KMS-11 (cell line): ENCODE measurements at regions not wholly inside any gene's neighbourhood (a gene's known extent, or its start where the extent isn't known, plus 50 kb on each side); places are given as distances from the start of the nearest gene placed in this dataset.

ENCODE experiments used
- H2AFZ ChIP-seq: fragments of 200-600 bp; sonication (generic); 2 replicates; pipeline ENCODE4 v1.6.1; 2016; ENCODE audit warnings: antibody characterized with exemption, mixed run types, low read depth
- H3K27ac ChIP-seq: fragments of 200-600 bp; sonication (generic); 2 replicates; pipeline ENCODE4 v1.6.1; 2016; ENCODE audit warnings: mild to moderate bottlenecking, mixed run types
- H3K27me3 ChIP-seq: fragments of 200-600 bp; sonication (generic); 2 replicates; pipeline ENCODE4 v1.6.1; 2017; ENCODE audit warnings: mild to moderate bottlenecking, low read depth, mixed run types, moderate library complexity; ENCODE audit not compliant: insufficient read depth
- H3K36me3 ChIP-seq: fragments of 200-600 bp; sonication (generic); 2 replicates; pipeline ENCODE4 v1.6.1; 2017; ENCODE audit warnings: mild to moderate bottlenecking, mixed run types; ENCODE audit not compliant: insufficient read depth
- H3K4me1 ChIP-seq: fragments of 200-600 bp; sonication (generic); 2 replicates; pipeline ENCODE4 v1.6.1; 2016; ENCODE audit warnings: mild to moderate bottlenecking, low read depth, mixed run types; ENCODE audit not compliant: poor library complexity, severe bottlenecking
- H3K4me2 ChIP-seq: fragments of 200-600 bp; sonication (generic); 2 replicates; pipeline ENCODE4 v1.7.0; 2016; ENCODE audit warnings: mild to moderate bottlenecking, mixed run types
- H3K4me3 ChIP-seq: fragments of 200-600 bp; sonication (generic); IDR thresholded peaks from 2 replicates; pipeline ENCODE4 v1.6.1; 2017; ENCODE audit warnings: low read depth, low read length, mixed read lengths; ENCODE audit not compliant: insufficient read depth
- H3K79me2 ChIP-seq: fragments of 200-600 bp; sonication (generic); 2 replicates; pipeline ENCODE4 v1.6.1; 2016; ENCODE audit warnings: low read depth, mixed run types; ENCODE audit not compliant: insufficient read depth
- H3K9ac ChIP-seq: fragments of 200-600 bp; sonication (generic); 2 replicates; pipeline ENCODE4 v1.6.1; 2016; ENCODE audit warnings: mild to moderate bottlenecking, mixed run types
- H4K20me1 ChIP-seq: fragments of 200-600 bp; sonication (generic); 2 replicates; pipeline ENCODE4 v1.6.1; 2016; ENCODE audit warnings: mild to moderate bottlenecking, mixed run types; ENCODE audit not compliant: insufficient read depth
- CTCF ChIP-seq: fragments of 200-600 bp; sonication (generic); conservative IDR thresholded peaks from 2 replicates; pipeline ENCODE4 v1.6.1; 2017; ENCODE audit warnings: low read depth, mild to moderate bottlenecking, antibody characterized with exemption, low read length, moderate library complexity, mixed read lengths

GRCh38 chr13:40103864-40104263 is 448.4 kb downstream of the COG6 start:
- Histone ChIP-seq H3K27me3 (no peaks in the 10 kb centered on the region), H3K4me3 (no peak overlapping the region), H3K4me2 (no peak overlapping the region), H3K27ac (no peak overlapping the region), H4K20me1 (no peaks in the 10 kb centered on the region), H3K9ac (no peak overlapping the region), H3K79me2 (no peaks in the 10 kb centered on the region), H3K36me3 (no peaks in the 10 kb centered on the region), H3K4me1 (no peaks in the 10 kb centered on the region), H2AFZ (no peak overlapping the region)
- TF ChIP-seq CTCF = no peak

GRCh38 chr13:40105231-40105630 is 449.8 kb downstream of the COG6 start:
- H3K79me2 ChIP-seq = no peaks in the 10 kb centered on the region
- no peak overlapping the region for H3K4me2 ChIP-seq
- no peak overlapping the region for H3K4me3 ChIP-seq
- no peaks in the 10 kb centered on the region for H3K27me3 ChIP-seq
- no peak for TF ChIP-seq CTCF
- H4K20me1 ChIP-seq = no peaks in the 10 kb centered on the region
- no peak overlapping the region for H3K27ac ChIP-seq
- H2AFZ ChIP-seq = no peak overlapping the region
- no peak overlapping the region for H3K9ac ChIP-seq
- H3K36me3 ChIP-seq = no peaks in the 10 kb centered on the region
- H3K4me1 ChIP-seq = no peaks in the 10 kb centered on the region

GRCh38 chr13:40109351-40109844 is 453.9 kb downstream of the COG6 start:
- Histone ChIP-seq H3K27ac (no peak overlapping the region), H3K9ac (no peak overlapping the region)

GRCh38 chr13:40113643-40114304 is 458.3 kb downstream of the COG6 start:
- Histone ChIP-seq H4K20me1 (no peaks in the 10 kb centered on the region), H3K36me3 (no peaks in the 10 kb centered on the region), H3K27me3 (no peaks in the 10 kb centered on the region), H2AFZ (no peak overlapping the region), H3K4me2 (no peak overlapping the region), H3K4me1 (no peaks in the 10 kb centered on the region), H3K27ac (no peak overlapping the region), H3K9ac (no peak overlapping the region), H3K4me3 (no peak overlapping the region), H3K79me2 (no peaks in the 10 kb centered on the region)
- no peak for TF ChIP-seq CTCF

More at GRCh38 chr13:40109351-40109844, 453.9 kb downstream of the COG6 start:
- Histone ChIP-seq H3K27me3 (no peaks in the 10 kb centered on the region), H3K4me1 (no peaks in the 10 kb centered on the region), H2AFZ (no peak overlapping the region), H3K4me3 (no peak overlapping the region), H3K36me3 (no peaks in the 10 kb centered on the region), H4K20me1 (no peaks in the 10 kb centered on the region), H3K4me2 (no peak overlapping the region), H3K79me2 (no peaks in the 10 kb centered on the region)
- TF ChIP-seq CTCF = no peak
